ENCODE measurements at regions not wholly inside any gene's neighbourhood (a gene's known extent, or its start where the extent isn't known, plus 50 kb on each side); places are given as distances from the start of the nearest gene placed in this dataset.

- TF ChIP-seq GATA3 (IDR thresholded peaks at IDR 0.05; ENCODE audit: low read depth, low read length): no peak
- no peak for TF ChIP-seq GATA2 (IDR thresholded peaks at IDR 0.05; ENCODE audit: low read depth, low read length)
These were observed 112.4 kb upstream of the NOCT start for GRCh38 chr4:138903185-138903584.

Measured in SH-SY5Y (cell line).